GM20000 (cell line): ENCODE measurements at regions not wholly inside any gene's neighbourhood (a gene's known extent, or its start where the extent isn't known, plus 50 kb on each side); places are given as distances from the start of the nearest gene placed in this dataset.
"Not testable (repeated sequence)": the region's sequence is repeated elsewhere in the genome, so short reads cannot be mapped to it uniquely, and the experiment has no call there.

Experiments
- DNase-seq: peaks from one replicate; pipeline ENCODE4 v3.0.0; 2012; ENCODE audit warnings: low spot score
- CTCF ChIP-seq: IDR thresholded peaks from 2 replicates; pipeline ENCODE4 v1.5.1; 2012; ENCODE audit warnings: mild to moderate bottlenecking, control low read depth; ENCODE audit errors: extremely low read depth, missing control alignments

DNA sequence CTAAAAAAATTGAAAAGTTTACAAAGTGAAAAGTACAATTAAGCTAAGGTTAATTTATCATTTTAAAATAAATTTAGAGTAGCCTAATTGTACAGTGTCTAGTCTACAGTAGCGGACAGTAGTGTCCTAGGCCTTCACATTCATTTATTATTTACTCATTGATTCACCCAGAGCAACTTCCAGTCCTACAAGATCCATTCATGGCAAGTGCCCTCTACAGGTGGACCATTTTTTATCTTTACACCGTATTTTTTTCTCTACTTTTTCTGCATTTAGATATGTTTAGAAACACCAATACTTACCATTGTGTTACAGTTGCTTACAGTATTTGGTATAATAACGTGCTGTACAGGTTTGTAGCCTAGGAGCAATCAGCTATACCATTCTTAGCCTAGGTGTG lies 84.1 kb downstream of the TSN start:
- no peak for DNase-seq
- TF ChIP-seq CTCF = no peak

GRCh38 chr2:121849236-121849635 lies 93.8 kb downstream of the TSN start:
- no peak for TF ChIP-seq CTCF
- DNase-seq = no peak

- not testable (repeated sequence) for DNase-seq
These were observed 97.7 kb downstream of the TSN start for GRCh38 chr2:121853149-121853548.

GRCh38 chr2:121855510-121855909 lies 100.1 kb downstream of the TSN start:
- TF ChIP-seq CTCF = no peak
- no peak for DNase-seq

DNA sequence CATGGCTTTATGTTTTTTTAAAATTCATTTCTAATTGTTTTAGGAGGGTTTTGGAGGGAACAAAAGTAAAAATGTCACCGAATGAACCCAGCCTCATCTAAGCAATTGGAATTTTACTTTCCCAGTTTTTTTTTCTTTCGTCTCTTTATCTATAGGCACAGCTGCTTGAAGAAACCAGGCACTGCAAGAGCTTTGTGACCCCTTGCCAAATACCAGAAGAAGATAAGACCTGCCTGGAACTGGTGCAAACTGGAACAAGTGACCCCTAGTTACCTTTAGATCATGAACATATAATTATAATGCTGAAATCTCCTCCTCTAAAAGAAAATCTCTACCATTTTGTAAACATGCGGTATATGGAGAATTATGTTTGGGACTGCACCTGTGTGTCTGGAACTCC lies 100.9 kb downstream of the TSN start:
- no peak for DNase-seq
- TF ChIP-seq CTCF = no peak

- no peak for TF ChIP-seq CTCF
- DNase-seq = no peak
These were observed 102.9 kb downstream of the TSN start for GRCh38 chr2:121858369-121858768.

- TF ChIP-seq CTCF = no peak
- no peak for DNase-seq
These were observed 103.4 kb downstream of the TSN start for GRCh38 chr2:121858847-121859246.

GRCh38 chr2:121860033-121860757 lies 104.7 kb downstream of the TSN start:
- DNase-seq = no peak
- TF ChIP-seq CTCF = no peak
